RPMI7951 (cell line): ENCODE measurements at regions not wholly inside any gene's neighbourhood (a gene's known extent, or its start where the extent isn't known, plus 50 kb on each side); places are given as distances from the start of the nearest gene placed in this dataset.
A peak's percentile ranks its signal among the peaks of the same experiment; 100 is the strongest.

Experiments
- DNase-seq: peaks from one replicate; pipeline ENCODE4 v3.0.0-alpha.2; 2012; ENCODE audit warnings: low read depth

- no peak for DNase-seq
Measured at GRCh38 chr1:173395762-173396161, 81.4 kb upstream of the PRDX6 start.

- DNase-seq: peak; percentile 22
Measured at GRCh38 chr1:173400387-173400995, 76.6 kb upstream of the PRDX6 start.

- no peak for DNase-seq
Measured at GRCh38 chr1:173403996-173404395, 73.1 kb upstream of the PRDX6 start.

DNA sequence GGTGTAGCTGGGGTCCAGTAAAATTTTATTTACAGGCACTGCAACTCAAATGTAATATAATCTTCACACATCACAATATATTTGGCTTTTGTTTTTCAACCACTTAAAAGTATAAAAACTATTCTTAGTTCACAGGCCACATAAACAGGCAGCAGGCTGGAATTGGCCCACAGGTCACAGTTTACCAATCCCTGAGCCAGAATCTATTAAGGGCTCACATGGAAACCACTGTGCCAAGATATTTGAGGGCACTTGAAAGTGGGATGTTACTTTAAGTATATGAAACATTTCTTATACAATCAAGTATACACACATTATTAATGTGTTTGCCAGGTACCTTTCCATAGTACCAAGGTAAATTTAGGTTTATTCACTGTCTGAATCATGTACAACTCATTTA is 71.9 kb upstream of the PRDX6 start:
- no peak for DNase-seq

DNA sequence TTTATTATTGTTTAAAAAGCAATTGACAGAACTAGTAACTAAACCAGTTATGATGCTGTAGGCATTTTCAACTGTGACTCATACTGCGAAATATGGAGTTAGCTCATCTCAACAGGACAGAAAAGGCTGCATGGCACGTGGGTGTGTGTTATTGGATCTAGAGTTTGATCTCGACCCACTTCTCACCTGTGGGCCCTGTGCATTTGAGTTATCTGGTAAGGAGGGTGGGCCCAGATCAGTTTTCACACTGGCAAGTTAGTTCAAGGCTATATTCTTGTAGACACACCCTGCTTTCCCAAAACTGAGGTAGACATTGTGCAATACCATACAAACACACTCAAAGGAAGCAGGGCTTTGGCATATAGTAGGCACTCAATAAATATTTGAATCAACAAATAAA is 71.3 kb upstream of the PRDX6 start:
- peak; percentile 66 for DNase-seq

DNA sequence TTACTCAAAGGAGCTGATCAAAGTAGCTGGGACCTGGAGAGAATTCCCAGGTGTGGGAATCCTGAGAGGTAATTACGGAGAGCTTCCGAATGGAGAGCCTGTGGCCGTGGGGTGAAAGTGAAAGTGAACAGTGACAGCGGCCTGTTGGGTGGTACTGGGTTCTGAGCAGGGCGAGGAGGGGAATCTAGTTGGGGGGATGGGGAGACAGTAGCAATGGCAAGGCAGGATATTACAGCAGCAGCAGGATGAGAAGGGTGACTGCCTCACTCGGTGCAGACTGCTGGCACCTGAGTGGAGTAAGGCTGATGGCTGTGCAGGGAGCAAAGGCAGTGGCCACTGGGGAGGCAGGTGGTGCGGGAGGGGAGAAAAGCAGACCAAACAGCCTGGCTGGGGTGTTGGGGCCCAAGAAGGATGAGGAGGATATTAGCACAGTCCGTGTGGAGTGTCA is 70.3 kb upstream of the PRDX6 start:
- DNase-seq: no peak

DNA sequence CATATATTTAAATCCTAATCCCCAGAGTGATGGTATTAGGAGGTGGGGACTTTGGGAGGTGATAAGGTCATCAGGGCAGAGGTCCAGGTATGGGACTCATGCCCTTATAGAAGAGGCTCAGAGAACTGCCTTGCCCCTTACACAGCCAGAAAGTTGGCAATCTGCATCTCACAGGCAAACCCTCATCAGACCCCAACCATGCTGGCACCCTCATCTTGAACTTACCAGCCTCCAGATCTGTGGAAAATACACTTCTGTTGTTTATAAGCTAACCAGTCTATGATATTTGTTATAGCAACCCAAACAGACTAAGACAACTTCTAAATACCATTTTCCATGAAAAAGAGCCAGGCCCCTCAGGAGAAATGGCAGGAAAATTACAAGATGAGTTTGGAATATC is 69.3 kb upstream of the PRDX6 start:
- no peak for DNase-seq

- DNase-seq: no peak
Measured at GRCh38 chr1:173408886-173409285, 68.2 kb upstream of the PRDX6 start.

DNA sequence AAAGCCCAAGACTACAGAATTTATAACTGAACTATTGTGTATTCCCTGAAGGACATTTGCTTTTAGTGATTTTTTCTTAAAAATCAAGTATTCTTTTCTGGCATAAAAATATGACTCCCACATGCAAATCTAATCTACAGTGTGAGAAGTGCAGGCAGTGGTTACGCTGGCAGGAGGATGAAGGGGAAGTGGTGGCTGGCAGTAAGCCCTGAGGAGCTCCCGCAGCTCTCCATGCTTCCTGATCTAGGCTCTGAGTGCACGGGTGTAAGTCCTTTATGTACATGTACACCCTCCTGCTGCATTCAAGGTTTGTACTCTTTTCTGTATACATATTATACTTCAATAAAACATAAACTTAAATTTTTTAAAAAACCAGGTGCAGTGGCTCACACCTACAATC is 67.5 kb upstream of the PRDX6 start:
- DNase-seq: peak; percentile 93

- DNase-seq: peak; percentile 88
Measured at GRCh38 chr1:173410133-173410793, 66.9 kb upstream of the PRDX6 start.

DNA sequence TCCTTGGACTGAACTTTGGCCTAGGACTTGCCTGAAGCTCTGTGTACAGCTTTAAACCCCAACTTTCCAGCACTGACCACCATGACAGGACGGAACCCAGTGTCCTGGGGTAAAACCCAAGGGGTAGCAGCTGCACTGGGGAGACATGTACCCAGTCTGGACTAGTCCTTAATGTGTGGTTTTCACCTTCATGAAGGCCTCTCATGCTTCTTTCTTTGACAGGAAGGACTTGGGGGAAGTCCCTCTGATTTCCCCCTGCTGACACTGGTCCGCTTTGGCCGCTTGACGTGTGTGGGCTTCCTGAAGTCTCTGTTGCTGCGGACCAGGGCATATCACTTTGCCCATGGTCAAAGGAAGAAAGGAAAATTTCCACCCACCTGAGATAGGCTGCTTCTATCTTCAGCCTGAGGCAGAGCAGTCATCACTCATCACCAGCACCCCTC is 66.3 kb upstream of the PRDX6 start:
- DNase-seq: no peak

- peak; percentile 91 for DNase-seq
Measured at GRCh38 chr1:173411835-173412742, 65.0 kb upstream of the PRDX6 start.

- no peak for DNase-seq
Measured at GRCh38 chr1:173413271-173413707, 63.8 kb upstream of the PRDX6 start.

GRCh38 chr1:173414136-173414535 is 63.0 kb upstream of the PRDX6 start:
- no peak for DNase-seq

- no peak for DNase-seq
Measured at GRCh38 chr1:173414539-173415226, 62.5 kb upstream of the PRDX6 start.

DNA sequence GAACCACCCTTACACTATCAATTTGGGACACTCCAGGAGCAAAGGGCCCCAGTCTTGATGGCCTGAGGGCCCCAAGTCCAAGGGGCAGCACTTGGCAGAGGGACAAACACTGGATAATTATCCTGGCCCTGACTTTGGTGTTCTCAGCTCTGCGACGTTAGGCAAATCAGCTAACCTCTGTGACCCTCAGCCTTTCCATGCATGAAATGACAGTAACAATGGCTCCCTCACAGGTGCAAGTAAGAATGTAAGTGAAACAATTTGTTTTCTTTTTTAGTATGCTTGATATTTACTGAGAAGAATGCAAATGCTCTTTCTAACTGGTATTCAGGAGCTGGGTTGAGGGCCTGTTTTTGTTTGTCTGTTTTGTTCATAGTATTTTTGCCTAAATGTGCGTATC is 61.6 kb upstream of the PRDX6 start:
- no peak for DNase-seq

DNA sequence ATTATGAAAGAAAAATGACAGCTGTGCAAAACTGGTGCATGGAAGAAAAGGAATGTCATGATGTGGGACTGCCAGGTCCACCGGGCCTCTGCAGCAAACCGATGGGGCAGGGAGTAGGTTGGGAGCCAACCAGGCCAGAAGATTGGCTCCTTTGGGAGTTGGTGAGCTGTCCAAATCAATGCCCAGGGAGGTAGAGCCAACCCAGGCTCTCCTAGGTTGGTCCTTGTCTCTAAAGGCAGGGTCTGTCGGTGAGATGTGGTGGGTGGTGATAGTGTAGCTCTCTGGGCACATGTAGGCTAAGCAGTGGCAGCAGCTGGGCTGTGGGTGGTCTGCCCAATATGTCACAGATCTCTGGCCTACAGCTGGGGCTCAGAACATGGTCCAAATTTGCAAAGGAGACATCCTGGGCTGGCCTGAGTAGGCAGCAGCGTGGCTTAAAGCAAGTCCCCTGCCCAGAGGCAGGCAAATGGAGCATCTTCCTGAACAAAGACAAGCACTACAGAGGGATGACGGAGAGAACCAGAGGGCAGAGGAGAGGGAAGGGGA is 61.2 kb upstream of the PRDX6 start:
- no peak for DNase-seq

GRCh38 chr1:173417563-173417962 is 59.6 kb upstream of the PRDX6 start:
- no peak for DNase-seq

DNA sequence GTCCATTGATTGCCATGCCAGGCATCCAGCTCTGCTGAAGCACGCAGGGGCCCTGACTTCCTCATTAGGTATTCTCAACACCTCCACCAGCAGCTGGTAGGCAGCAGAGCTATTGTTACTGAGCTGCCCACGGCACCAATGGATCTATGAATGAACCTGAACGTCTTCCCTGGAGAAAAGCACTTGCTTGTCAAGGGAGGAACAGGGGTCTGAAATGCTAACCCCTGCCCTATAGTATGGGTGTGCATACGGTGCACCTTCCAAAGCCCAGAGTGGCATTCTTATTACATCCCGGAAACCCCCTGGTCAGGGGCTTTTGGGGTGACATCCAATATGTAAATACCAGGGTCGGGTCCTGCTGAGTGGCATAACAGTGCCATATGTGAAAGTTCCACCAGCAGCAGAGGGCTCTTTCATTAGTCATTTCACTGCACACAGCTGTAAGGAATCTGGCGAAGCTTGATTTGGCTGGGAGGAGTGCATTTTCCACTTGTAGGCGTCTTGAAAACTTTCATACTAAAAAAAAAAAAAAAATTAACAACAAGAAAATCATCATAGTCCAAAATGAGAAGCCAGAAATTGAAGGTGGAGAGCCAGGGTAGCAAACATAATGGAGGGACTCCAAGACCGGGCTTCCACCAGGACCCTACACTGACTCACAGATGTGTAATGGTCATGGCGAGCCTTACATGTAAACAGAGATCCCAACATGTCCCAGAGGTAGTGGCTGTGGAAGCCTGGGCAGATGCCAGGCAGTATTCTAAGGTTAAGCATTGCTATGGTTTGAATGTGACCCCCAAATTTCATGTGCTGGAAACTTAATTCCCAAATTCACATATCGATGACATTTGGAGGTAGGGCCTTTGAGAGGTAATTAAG is 58.8 kb upstream of the PRDX6 start:
- DNase-seq: peak; percentile 65

GRCh38 chr1:173420330-173420806 is 56.8 kb upstream of the PRDX6 start:
- DNase-seq: peak; percentile 81

DNA sequence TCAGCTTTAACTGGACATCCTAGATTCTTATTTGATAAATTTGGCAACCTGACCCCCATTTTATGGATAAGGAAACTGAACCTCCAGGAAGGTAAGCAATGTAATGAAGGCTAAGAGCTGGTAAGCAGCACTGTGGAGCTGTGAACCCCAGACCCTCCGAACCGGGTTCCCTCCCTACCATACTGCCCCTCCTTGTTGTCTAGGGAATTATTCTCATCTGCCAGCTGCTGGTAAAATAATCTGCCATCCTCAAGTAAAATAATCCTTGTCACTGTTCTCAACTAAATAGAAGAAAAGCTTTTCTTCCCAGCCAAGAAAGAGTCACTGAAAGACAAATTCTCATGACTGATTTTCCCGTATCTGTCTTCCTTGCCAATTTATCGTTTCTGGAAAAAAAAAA is 55.8 kb upstream of the PRDX6 start:
- no peak for DNase-seq
